Fibroblast of the conjunctiva (primary cell): ENCODE measurements at regions not wholly inside any gene's neighbourhood (a gene's known extent, or its start where the extent isn't known, plus 50 kb on each side); places are given as distances from the start of the nearest gene placed in this dataset.
A peak's percentile ranks its signal among the peaks of the same experiment; 100 is the strongest.
"Not testable (repeated sequence)": the region's sequence is repeated elsewhere in the genome, so short reads cannot be mapped to it uniquely, and the experiment has no call there.

Experiments
- DNase-seq: peaks from one replicate; pipeline ENCODE4 v3.0.0-alpha.2; 2010; ENCODE audit warnings: low read depth

- DNase-seq = peak; percentile 13
Observed at GRCh38 chr7:82562716-82563404, 119.3 kb upstream of the CACNA2D1 start.

DNA sequence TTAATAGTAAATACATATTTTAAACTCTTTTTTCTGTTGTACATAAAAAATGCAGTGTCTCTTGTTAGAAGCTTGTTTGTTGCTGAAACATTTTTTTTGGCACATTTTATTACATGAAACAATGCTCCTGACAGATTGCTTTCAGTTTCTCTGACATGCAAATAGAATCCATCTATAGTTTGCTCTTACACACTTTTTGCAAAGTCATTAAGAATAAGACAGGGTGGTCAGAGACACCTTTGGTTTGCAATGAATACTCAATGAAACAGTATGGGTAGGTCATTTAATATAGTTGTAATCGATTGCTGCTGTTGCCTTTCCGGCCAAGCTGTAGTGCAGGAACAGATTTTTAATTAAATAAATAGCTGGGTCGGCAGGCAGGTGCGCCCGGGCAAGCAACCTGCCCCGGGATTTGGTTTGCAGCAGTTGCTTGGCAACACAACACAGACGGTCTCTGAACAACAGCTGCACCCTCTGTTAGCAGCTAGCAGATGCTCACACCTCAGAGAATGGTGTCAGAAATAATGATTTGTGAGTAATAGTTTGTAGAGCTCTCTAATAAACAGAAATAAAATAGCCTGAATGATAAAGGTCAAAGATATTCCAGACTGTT lies 115.7 kb upstream of the CACNA2D1 start:
- no peak for DNase-seq

GRCh38 chr7:82549616-82550285 lies 106.2 kb upstream of the CACNA2D1 start:
- no peak for DNase-seq

DNA sequence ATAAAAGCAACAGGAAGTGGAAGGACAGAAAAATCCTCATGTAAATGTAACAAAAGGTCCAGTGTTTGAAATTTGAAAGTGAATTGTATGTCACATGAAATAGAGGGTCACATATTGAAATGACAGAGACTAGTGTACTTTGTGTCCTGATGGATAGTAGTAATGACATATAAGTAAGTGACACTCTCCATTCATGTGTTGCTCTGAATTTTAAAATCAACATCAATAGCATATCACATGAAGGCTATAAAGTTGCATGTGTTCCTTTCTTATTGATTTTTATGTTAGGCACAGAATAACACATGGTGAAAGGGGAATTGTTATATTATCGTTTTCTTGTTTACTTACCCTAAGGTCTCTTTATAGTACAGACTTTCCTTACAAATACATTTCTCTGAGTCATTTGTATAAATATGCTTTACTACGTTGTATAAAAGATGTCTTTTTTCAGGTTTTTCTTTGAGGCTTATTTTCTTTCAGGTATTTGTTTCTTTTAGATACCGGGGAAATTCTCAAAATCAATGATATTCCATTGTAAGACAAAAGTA lies 104.6 kb upstream of the CACNA2D1 start:
- no peak for DNase-seq

- DNase-seq = no peak
Observed at GRCh38 chr7:82542665-82543064, 99.1 kb upstream of the CACNA2D1 start.

- DNase-seq = no peak
Observed at GRCh38 chr7:82539969-82540368, 96.4 kb upstream of the CACNA2D1 start.

GRCh38 chr7:82534684-82535083 lies 91.1 kb upstream of the CACNA2D1 start:
- DNase-seq = peak; percentile 24

- no peak for DNase-seq
Observed at GRCh38 chr7:82530361-82530760, 86.8 kb upstream of the CACNA2D1 start.

- DNase-seq = no peak
Observed at GRCh38 chr7:82528577-82529310, 85.2 kb upstream of the CACNA2D1 start.

GRCh38 chr7:82527851-82528250 lies 84.3 kb upstream of the CACNA2D1 start:
- no peak for DNase-seq

- no peak for DNase-seq
Observed at GRCh38 chr7:82521906-82522445, 78.4 kb upstream of the CACNA2D1 start.

DNA sequence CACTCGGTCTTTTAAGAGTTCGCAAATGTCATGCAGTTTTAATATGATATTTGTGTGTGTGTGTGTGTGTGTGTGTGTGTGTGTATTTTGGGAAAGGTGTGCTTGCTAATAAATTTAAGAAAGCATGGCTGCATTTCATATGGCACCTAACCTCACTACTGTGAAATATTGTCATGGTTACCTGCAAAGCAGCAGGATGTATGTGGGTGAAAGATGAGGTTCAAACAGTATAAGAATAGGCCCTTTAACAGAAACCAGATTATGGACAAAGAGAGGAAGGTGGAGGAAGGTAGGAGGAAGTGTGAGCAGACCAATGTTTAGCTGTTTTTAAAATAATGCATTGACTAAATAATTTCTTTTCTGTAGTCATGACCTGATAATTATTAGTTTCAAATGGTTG lies 73.5 kb upstream of the CACNA2D1 start:
- DNase-seq = no peak

DNA sequence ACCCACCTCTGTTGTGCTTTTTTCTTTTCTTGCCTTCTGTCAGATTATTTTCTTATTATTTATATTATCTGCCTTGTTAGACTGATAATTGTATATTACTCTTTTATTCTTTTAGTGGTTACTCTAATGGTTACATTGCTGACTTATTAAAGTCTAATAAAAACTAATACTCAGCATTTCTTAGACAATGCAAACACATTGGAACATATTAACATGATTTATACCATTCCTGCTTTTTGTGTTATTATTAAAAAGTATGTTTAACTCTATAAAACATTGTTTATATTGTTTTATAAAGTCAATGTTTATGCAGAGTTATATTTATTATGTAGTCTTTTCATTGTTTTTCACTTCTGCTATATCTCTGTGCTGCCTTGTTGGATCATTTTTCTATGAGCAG lies 68.0 kb upstream of the CACNA2D1 start:
- DNase-seq = no peak

DNA sequence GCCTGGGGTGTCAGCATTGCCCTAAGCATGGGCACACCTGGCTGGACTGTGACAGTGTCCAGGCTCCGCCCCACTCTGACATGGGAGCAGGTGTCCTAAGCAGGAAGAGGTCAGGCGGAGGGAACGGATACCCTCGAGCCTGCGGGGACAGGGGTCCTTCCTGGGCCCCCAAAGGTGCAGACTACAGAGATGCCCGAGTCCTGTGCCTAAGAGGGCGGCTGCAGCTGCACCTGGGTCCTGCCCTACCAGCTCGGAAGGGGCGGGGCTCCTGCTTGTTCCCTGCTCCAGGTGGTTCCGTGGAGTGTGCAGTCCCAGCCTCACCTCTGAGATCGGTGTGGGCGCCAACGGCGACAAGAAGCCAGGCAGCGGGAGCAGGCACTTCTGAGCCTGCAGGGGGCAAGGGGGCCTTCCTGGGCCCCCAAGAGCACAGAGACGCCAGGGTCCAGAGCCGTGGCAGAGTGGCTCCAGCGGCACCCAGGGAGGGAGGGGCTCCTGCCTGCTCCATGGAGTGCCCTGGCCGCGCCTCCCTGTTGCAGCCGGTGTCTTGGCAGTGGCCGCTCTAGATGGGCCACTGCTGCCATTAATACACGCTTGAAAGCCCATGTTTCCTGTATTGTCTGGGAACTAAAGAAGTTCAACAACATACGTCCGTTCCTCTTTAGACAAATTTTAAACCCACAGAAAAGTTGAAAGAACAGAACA lies 64.5 kb upstream of the CACNA2D1 start:
- DNase-seq = no peak

DNA sequence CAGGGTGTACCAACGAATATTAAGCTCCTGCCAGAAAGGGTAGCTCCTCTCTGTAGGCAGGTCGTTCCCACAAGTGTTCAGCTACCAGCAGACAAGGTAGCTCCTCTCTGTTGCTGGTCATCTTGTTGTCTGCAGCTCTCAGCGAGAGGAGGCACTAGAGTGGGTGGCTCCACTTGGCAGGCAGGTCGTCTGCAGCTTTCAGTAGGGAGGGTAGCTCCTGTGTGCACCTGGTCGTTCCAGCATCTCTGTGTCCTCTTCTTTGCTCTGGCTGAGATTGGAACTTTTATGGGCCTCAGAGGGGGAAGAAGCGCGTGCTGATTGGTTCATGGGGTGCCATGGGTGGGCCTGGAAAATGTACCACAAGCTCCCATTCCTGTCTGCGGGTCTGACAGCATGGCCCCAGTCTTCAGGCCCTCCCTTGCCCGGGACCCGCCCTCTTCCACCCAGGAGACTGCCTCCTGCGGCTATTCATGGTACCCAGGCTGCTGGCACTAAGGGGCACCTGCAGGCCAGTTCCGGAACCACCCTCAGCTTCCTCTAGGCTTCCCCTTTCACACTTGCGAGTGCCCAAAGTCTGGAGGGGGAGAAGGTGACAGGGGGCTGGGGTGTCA lies 63.9 kb upstream of the CACNA2D1 start:
- no peak for DNase-seq

- DNase-seq = no peak
Observed at GRCh38 chr7:82506702-82507101, 63.1 kb upstream of the CACNA2D1 start.

- no peak for DNase-seq
Observed at GRCh38 chr7:82506208-82506607, 62.6 kb upstream of the CACNA2D1 start.

DNA sequence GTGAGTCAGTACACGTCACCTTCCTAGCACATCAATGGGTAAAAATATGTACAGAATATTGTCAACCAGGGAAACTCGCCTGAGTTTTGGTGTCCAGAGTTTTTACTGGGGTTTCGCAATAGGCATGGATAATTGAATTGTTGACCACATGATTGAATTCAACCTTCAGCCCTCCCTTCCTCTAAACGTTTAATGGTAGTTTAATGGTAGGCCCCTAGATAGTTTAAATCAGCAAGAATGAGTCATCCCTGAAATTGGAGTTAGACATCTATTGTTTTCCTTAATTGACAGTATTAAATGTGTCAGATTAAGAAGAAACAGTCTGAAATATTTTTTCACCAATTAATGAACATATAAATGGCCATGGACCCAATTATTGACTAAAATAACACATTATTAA lies 57.8 kb upstream of the CACNA2D1 start:
- DNase-seq = no peak

GRCh38 chr7:82499546-82499945 lies 56.0 kb upstream of the CACNA2D1 start:
- DNase-seq = not testable (repeated sequence)

DNA sequence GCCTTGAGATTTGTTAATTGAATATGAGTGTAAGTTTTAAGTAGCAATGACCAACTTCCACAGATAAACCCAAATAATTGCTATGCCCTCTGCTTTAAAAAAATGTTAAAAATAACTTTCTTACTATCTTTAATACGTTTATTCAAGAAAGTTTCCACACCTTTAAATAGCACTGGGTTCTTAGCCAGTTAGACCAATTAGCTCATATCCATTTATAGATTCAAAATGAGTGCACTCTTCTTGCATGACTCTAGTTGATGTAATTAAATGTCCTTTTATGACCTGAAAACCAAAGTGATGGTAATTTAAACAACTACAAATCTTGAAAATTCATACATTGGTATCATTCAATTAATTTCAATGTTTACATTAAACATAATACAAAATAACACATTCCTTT lies 50.8 kb upstream of the CACNA2D1 start:
- DNase-seq = no peak
